Fibroblast of lung (primary cell): ENCODE measurements at regions not wholly inside any gene's neighbourhood (a gene's known extent, or its start where the extent isn't known, plus 50 kb on each side); places are given as distances from the start of the nearest gene placed in this dataset.

Experiments
- DNase-seq, 2 donors: peaks; one replicate each; pipeline versions ENCODE4 v3.0.0 to v3.0.0-alpha.2; 2010; ENCODE audit warnings: low read depth in 2 of 2
- H2AFZ ChIP-seq: 2 replicates; pipeline ENCODE4 v1.5.1; 2012; ENCODE audit warnings: low read length, control low read depth, inconsistent platforms
- H3K27ac ChIP-seq: 2 replicates; pipeline ENCODE4 v1.5.1; 2011; ENCODE audit warnings: low read length, control low read depth; ENCODE audit not compliant: insufficient read depth
- H3K27me3 ChIP-seq: 2 replicates; pipeline ENCODE4 v1.5.1; 2011; ENCODE audit warnings: mild to moderate bottlenecking, low read length; ENCODE audit not compliant: control insufficient read depth, insufficient read depth
- H3K36me3 ChIP-seq: 2 replicates; pipeline ENCODE4 v1.5.1; 2011; ENCODE audit warnings: low read length; ENCODE audit not compliant: control insufficient read depth, insufficient read depth
- H3K4me1 ChIP-seq: 2 replicates; pipeline ENCODE4 v1.5.1; 2011; ENCODE audit warnings: low read length; ENCODE audit not compliant: control insufficient read depth, insufficient read depth; ENCODE audit errors: extremely low read depth
- H3K4me2 ChIP-seq: 2 replicates; pipeline ENCODE4 v1.5.1; 2011; ENCODE audit warnings: low read length, control low read depth; ENCODE audit not compliant: insufficient read depth; ENCODE audit errors: extremely low read depth
- H3K4me3 ChIP-seq, 4 experiments: fragments of 200-600 bp in 1 of 4; sonication (generic) in 1 of 4; replicated peaks in 1 of 4; 2 replicates each; pipeline ENCODE4 v1.5.1; 2011 to 2016; ENCODE audit warnings: low read length in 4 of 4, low read depth in 3 of 4, mild to moderate bottlenecking in 3 of 4, control low read depth in 2 of 4, inconsistent platforms in 1 of 4, mixed read lengths in 1 of 4; ENCODE audit not compliant: insufficient read depth in 1 of 4; ENCODE audit errors: control extremely low read depth in 1 of 4
- H3K79me2 ChIP-seq: 2 replicates; pipeline ENCODE4 v1.5.1; 2012; ENCODE audit warnings: mild to moderate bottlenecking, low read length, inconsistent platforms; ENCODE audit not compliant: control insufficient read depth, insufficient read depth
- H3K9ac ChIP-seq: 2 replicates; pipeline ENCODE4 v1.5.1; 2011; ENCODE audit warnings: mild to moderate bottlenecking, low read length, control low read depth; ENCODE audit not compliant: insufficient read depth
- H3K9me3 ChIP-seq: 2 replicates; pipeline ENCODE4 v1.5.1; 2012; ENCODE audit warnings: low read depth, low read length; ENCODE audit not compliant: control insufficient read depth, insufficient read depth
- H4K20me1 ChIP-seq: 2 replicates; pipeline ENCODE4 v1.5.1; 2011; ENCODE audit warnings: low read length; ENCODE audit not compliant: control insufficient read depth, insufficient read depth; ENCODE audit errors: extremely low read depth
- CTCF ChIP-seq, 2 donors: IDR thresholded peaks in 1 of 2; conservative IDR thresholded peaks in 1 of 2; 1 replicate in 1 of 2; 2 replicates in 1 of 2; pipeline ENCODE4 v1.5.1; 2011 to 2012; ENCODE audit warnings: low read length in 2 of 2, control low read depth in 1 of 2, inconsistent platforms in 1 of 2, low read depth in 1 of 2, mild to moderate bottlenecking in 1 of 2
- EZH2 ChIP-seq: IDR thresholded peaks from 2 replicates; pipeline ENCODE4 v1.5.1; 2012; ENCODE audit warnings: low read length, control low read depth, mild to moderate bottlenecking; ENCODE audit errors: missing control alignments

DNA sequence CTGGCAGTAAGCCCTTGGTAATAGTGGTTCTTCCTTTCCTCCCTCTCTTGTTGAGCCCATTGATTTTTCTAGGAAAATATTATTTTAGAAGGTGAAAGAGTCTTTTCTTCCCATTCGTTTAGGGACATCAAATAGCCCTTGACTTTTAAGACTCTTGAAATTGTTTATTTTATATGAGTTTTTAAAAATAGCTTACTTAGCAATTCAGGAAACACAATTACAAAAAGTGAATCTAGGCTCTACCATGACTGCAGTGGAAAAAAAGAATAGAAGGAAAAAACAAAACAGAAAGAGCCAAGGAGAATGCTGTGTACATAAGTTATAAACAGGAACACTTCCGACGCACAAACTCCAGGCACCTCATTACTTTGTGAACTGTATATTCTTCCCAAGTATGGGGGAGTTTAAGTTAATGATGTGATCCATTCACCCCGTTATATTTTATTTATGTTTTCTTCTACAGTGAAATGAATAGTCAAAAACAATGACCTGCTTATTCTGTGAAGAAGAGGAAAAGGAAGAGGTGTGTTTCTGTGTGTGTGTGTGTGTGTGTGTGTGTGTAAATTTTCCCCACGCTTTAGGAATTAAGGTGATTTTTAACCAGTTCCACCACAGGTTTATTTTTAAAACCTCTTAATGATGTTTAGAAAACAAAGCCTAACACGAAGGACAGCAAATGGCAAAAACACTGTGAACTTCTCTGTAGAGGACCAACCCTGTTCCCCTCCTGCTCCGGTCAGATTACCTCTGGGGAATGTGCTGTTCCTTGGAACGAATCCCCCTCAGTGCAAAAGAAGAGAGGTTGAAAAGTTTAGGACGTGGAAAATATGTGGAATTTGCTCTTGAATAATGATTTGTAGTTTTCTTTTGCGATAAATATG is 266.3 kb downstream of the KLF5 start:
- Histone ChIP-seq H2AFZ (no peak overlapping the region), H3K79me2 (no peaks in the 10 kb centered on the region), H3K4me1 (no peaks in the 10 kb centered on the region), H3K27ac (no peak overlapping the region), H3K27me3 (no peaks in the 10 kb centered on the region), H3K9ac (no peak overlapping the region), H4K20me1 (no peaks in the 10 kb centered on the region), H3K4me2 (no peak overlapping the region), H3K36me3 (no peaks in the 10 kb centered on the region), H3K9me3 (no peaks in the 10 kb centered on the region), H3K4me3 (no peak overlapping the region)
- TF ChIP-seq EZH2 = no peak
- no peak for TF ChIP-seq CTCF (conservative IDR thresholded peaks at IDR 0.05 in 1 of 2, IDR thresholded peaks at IDR 0.05 in 1 of 2; ENCODE audit: low read depth in 1 of 2, low read length in 2 of 2)
- no peak for DNase-seq

DNA sequence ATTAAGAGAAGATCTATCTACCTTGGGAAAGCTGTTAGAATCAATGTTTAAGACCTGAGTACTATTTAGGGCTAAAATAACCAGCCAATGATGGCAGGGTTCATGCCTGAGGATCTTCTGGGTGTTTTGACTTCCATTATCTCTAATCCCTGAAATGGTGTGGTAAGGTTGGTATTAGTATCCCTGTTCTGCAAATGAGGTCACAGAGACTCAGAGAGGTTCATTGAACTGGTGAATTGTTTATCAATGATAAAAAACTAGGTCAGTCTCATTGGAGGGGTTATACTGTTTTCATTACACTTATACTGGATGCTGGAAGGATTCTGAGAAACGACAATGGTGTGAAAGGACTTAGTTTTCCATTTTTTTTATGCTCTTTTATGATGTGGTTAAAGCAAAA is 264.8 kb downstream of the KLF5 start:
- H4K20me1 ChIP-seq = no peaks in the 10 kb centered on the region
- no peak overlapping the region for H2AFZ ChIP-seq
- no peaks in the 10 kb centered on the region for H3K36me3 ChIP-seq
- no peak overlapping the region for H3K27ac ChIP-seq
- H3K4me2 ChIP-seq = no peak overlapping the region
- H3K4me3 ChIP-seq = no peak overlapping the region
- DNase-seq = no peak
- no peak for TF ChIP-seq EZH2
- TF ChIP-seq CTCF (conservative IDR thresholded peaks at IDR 0.05 in 1 of 2, IDR thresholded peaks at IDR 0.05 in 1 of 2; ENCODE audit: low read depth in 1 of 2, low read length in 2 of 2) = no peak
- no peaks in the 10 kb centered on the region for H3K79me2 ChIP-seq
- no peak overlapping the region for H3K9ac ChIP-seq
- no peaks in the 10 kb centered on the region for H3K27me3 ChIP-seq
- H3K9me3 ChIP-seq = no peaks in the 10 kb centered on the region
- H3K4me1 ChIP-seq = no peaks in the 10 kb centered on the region

GRCh38 chr13:73321043-73321442 is 262.2 kb downstream of the KLF5 start:
- H3K4me1 ChIP-seq = no peaks in the 10 kb centered on the region
- no peaks in the 10 kb centered on the region for H3K79me2 ChIP-seq
- no peaks in the 10 kb centered on the region for H3K36me3 ChIP-seq
- TF ChIP-seq EZH2 (no peak), CTCF (conservative IDR thresholded peaks at IDR 0.05 in 1 of 2, IDR thresholded peaks at IDR 0.05 in 1 of 2; ENCODE audit: low read depth in 1 of 2, low read length in 2 of 2) (no peak)
- H3K4me3 ChIP-seq = no peak overlapping the region
- H3K9me3 ChIP-seq = no peaks in the 10 kb centered on the region
- H4K20me1 ChIP-seq = no peaks in the 10 kb centered on the region
- H3K27ac ChIP-seq = no peak overlapping the region
- no peak overlapping the region for H3K4me2 ChIP-seq
- H2AFZ ChIP-seq = no peak overlapping the region
- no peaks in the 10 kb centered on the region for H3K27me3 ChIP-seq
- DNase-seq = no peak
- H3K9ac ChIP-seq = no peak overlapping the region
